GM19099 (cell line): ENCODE measurements at regions not wholly inside any gene's neighbourhood (a gene's known extent, or its start where the extent isn't known, plus 50 kb on each side); places are given as distances from the start of the nearest gene placed in this dataset.

ENCODE experiments used
- POLR2A ChIP-seq: IDR thresholded peaks from 3 replicates; pipeline ENCODE4 v1.6.1; 2011; ENCODE audit warnings: low read depth; ENCODE audit not compliant: insufficient read length; ENCODE audit errors: extremely low read depth

DNA sequence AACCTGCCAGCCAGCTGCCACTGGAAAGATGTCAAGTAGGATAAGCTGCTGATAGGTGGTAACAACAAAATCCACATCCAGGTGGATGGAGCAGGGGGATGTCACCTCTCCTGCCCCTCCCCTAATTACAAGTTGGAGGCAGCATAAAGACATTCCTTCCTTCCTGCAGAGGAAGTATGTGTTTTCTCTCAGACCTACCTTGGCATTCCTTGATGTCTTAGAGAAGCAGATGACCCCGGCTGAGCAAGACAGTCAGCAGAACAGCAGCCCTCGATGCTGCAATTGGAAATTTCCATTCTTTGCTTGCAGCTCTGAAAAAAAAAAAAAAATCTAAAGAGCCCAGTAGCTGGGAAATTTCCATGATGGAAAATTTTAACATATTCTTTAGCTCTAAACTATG lies 137.5 kb upstream of the MKLN1 start:
- no peak for TF ChIP-seq POLR2A

DNA sequence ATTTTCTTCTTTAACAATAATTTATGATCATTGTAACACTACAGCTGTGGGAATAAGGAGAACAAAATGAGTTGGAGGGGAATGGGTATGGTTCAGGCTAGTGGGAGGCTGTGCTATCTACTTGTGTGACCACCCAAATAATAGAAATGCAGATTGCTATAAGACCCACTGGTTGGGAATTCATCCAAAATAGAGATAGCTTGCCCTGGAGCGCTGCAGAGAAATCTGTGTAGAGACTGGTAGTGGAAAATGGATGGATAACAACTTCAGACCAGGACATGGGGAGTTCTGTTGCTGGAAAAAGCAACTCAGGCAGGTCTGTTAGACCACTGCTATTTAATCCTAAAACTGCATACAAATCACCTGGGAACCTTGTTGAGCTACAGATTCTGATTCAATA lies 137.1 kb upstream of the MKLN1 start:
- TF ChIP-seq POLR2A: no peak

DNA sequence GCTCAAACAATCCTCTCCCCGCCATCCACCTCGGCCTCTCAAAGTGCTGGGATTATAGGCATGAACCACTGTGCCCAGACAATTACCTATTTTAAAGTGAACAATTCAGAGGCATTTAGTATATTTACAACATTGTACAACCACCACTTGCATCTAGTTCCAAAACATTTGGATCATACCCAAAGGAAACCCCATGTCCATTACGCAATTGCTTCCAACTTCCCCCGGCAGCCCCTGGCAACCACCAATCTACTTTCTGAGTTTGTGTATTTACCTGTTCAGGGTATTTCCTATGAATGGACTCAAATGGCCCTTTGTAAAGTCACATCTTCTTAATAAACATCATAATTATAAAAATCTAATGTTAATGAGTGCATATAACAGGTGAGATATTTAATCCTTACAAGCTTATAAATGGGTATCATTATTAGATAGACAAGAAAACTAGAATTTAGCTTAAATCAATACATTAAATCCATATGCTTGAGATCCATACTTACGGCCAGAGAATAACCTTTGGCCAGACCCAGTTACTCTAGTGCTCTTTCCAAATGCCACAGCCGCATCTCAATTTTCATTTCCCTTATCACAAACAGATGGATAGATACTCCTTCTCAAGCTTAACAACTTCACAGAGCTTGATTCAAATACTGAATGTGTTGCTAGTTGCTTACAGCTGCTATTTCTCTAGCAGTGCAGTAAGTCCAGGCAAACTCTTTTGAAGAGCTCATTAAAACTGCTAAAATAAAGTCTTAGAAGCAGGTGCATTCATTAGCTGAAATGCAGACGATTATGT lies 133.4 kb upstream of the MKLN1 start:
- no peak for TF ChIP-seq POLR2A

DNA sequence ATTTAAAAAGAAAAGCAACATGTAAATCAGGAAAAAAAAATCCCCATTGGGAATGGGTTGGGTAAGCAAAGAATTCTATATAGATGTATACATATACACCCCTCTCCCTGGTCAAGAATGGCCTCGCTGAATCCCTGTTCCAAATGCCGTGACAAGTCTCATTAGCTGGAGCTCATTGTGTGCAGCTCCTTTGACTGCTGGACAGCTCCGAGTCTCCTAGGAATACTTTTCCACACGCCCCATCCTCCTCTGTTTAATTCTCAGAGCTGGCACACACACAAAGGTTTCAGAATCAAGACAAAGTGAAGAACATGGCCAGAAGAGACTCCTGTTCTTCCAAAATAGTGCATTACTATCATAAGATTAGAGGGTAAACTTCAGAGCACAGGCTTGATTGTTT lies 130.9 kb upstream of the MKLN1 start:
- TF ChIP-seq POLR2A: no peak

DNA sequence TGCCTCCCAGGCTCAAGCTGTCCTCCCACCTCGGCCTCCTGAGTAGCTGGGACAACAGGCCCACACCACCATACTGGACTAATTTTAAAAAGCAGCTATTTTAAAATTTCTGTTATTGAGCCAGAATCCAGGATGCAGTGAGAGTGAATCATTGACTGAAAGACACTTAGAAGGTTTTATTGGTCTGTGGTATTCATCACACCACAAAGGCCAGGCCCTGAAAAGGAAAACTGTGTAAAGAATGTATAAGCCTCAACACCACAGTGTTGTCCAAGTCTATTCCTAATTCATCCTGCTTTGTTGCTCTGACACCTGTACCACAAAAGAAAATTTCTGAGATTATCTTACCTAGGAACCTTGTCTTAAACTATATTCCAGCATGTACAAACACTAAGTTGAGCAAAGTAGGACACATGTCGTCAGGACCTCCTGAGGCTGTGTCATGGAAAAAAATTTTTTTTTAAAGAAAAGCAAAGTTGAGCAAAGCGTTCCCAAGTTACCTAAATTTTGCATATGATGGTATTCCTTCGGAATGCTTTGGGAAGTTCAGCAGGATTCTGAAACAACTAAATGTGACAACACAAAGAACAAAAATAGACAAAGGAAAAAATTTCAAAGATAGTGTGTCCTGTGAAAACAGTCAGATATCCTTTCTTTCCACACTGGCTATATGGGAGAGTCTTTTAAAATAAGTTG lies 129.6 kb upstream of the MKLN1 start:
- TF ChIP-seq POLR2A: no peak

DNA sequence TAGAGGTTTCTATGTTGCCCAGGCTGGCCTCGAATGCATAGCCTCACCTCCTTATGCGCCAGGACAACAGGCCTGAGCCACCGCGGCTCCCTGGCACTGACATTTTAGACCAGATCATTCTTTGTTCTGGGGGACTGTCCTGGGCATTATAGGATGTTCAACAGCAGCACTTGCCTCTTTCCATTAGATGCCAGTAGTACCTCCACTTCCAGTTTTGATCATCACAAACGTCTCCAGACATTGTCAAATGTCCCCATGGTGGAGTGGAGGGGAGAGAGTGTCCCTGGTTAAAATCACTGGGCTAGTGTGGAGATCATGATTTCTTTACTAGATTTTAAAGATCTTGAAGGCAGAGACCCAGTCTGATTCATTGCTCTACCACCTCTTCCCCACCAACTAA lies 125.2 kb upstream of the MKLN1 start:
- TF ChIP-seq POLR2A: no peak

DNA sequence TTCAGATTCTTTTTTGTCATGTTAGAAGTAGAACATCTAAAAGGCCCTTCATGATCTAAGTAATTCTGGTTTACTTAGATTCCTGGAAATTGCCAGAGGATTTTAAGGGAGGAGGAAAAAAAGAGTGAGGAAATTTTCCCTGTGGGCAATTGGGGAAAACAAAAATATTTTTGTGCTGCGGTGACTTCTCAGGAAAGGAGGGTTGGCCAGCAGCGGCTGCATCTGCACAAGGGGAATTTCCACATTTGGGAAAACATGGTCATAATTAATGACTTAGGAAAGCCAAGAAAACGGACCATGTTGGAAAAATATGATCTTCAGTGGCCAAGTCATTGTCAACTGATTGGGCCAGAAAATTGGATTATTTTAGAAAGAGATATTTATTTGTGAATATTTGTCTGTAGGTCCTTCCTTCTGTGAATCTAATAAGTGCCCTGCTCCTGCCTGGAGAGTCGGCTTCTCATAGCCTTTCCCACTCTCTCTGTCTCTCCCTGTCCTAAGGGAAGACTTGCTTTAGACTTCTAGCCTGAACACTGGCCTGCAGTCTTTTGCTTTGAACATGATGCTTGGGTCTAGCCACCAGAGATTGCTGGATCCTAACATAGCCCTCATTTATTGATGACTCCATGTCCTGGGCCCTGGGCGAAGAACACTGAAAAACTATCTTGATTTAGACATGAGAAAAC lies 124.2 kb upstream of the MKLN1 start:
- TF ChIP-seq POLR2A: no peak

DNA sequence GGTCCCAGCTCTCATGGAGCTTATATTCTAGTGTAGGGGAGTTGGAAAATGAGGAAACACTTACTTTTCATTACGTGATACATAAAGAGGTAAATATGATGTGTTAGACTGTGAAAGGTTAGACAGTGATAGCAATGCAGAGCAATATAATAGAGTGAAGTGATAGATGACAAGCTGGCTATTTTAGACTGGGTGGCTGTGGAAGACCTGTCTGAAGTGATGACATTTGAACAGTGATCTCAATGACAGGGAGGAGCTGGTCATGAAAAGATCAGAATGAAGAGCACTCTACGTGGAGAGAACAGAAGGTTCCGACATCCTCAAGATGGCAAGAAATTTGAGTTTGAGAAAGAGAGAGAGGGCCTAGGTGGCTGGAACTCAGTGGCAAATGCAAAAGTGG lies 118.9 kb upstream of the MKLN1 start:
- no peak for TF ChIP-seq POLR2A

DNA sequence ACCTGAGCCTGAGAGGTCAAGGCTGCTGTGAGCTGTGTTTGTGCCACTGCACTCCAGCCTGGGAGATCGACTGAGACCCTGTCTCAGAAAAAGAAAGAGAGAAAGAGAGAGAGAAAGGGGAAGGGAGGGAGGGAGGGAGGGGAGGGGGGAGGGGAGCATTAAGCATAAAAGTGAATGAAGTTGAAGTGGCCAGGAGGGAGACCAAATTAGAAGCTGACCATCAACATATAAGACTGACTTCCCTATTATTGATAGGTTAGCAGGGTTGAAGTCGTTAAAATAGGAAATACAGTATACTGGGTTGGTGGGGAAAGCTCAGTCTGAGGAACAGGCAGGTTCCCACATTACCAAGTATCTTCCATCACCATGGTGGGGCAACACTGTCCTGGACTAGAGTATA lies 117.1 kb upstream of the MKLN1 start:
- no peak for TF ChIP-seq POLR2A

DNA sequence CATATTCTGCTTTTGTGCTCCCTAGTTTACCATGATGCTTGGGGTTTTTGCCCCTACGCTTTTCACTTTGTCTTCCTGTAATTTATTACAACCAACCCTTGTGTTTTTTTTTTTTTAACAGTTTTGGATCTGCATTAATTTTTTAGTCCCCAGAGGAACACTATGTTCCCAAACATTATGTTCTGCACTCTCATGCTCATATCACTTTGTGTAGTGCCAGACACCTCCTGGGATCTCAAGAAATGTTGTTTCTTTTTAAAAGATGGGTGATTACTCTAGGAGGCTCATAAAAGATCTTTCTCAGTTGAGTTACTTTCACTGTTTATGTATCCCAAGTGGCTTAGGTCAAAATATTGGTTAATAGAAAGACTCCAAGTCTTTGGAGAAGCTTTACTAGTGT lies 116.2 kb upstream of the MKLN1 start:
- no peak for TF ChIP-seq POLR2A

DNA sequence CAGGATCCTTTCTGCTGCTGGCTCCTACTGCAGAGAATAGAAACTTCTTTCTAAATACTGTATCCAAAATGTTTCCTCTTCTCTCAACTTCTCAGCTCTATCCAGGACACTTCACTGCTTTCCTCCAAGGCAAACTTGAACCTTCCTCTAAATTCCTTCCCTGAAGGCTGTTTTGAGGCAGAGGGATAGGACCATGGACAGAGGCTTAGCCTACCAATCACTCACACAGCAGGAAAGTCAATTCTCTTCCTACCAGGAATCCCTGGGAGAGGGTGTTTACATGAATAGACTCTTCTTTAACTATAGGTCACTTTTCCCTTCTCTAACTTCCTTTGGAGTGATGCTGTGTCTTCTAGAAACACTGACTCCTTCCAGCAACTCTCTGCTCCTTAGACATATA lies 115.6 kb upstream of the MKLN1 start:
- TF ChIP-seq POLR2A: no peak

DNA sequence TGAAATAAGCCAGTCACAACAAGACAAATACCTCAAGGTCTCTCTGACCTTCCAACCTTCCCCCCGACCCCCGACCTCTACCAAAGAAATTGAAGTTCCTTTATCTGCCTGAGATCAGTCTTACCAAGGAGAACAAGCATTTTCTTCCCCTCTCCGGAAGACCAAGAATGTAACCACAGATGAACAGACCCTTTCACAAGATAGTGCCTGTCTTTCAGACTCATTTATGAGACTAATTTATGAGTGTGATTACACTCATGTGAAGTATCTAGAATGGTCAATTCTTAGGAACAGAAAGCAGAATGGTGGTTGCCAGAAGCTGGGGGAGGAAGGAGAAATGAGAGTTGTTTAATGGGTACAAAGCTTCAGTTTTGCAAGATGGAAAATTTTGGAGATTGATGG lies 108.9 kb upstream of the MKLN1 start:
- TF ChIP-seq POLR2A: no peak

DNA sequence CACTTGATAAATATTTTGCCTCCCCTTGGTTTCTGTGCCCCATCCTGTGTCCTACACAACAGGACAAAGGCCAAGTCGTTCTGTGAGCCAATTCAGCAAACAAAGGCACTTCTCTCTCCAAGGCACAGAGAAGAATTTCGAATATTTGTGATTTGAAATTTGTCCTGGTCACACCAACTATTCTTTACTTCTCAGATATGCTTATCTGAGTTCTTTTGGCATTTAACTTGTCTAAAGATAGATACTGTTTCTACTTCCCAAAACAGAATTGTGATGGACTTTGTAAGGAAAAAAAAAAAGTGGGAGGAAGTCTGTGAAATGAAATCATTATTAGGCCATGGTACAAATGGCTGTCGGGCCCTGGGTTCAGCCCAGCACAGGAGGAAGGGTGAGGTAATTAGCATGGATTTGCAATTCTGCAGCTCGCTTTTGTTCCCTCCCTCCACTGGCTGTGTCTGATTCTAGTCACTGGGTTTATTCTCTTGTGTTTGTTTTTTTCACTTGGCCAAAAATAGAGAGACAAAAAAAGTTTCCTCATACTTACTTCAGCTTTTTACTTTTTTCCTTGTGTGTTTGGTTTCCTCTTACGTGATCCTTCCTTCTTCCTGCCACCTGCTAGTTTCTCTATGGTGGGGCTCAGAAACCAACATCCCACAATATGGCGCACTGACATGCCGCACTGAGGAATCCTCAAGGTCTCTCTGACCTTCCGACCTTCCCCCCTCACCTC lies 108.2 kb upstream of the MKLN1 start:
- no peak for TF ChIP-seq POLR2A

DNA sequence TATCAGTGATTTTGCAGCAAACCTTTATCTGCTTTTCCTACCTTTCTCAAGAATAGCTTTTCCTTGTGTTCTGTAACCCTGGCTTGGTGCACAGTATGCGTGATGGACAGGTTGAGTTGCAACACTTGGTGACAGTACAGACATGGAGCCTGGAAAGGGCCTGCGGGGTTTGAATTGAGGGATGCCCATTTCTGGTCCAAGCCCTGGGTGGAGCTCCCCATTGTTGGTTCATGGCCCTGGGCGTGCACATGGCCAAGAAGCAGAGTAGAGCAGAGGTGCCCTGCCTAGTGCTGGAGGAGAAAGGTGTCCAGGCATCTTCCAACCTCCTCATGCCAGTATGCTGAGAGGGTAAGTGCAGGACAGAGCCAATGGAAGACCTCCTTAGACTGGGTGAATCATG lies 106.6 kb upstream of the MKLN1 start:
- TF ChIP-seq POLR2A: no peak

DNA sequence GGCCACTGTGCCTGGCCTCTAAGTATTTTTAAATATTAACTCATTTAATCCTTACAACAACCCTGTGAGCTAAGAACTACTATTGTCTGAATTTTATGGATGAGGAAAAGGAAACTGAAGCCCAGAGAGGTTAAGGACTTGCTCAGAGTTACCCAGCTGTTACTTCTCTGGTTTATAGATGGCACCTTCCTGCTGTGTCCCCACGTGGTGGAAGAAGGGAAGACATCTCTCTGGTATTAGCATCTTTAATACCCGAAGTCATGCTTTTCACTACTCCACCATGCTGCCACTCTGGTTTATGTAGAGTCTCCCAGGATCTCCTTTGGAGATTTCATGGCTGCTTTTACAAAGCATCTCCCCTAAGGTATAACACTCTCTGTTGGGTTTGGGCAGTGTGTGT lies 105.5 kb upstream of the MKLN1 start:
- TF ChIP-seq POLR2A: no peak
